Heart right ventricle (tissue), 16 donors: ENCODE measurements at regions not wholly inside any gene's neighbourhood (a gene's known extent, or its start where the extent isn't known, plus 50 kb on each side); places are given as distances from the start of the nearest gene placed in this dataset.

Experiments used
- ATAC-seq, 8 donors: fragments of 200-7000 bp; cut with Tn5 transposase; one replicate each; pipeline ENCODE4 v1.9.1; 2020; ENCODE audit warnings: mild to moderate bottlenecking in 8 of 8, moderate library complexity in 8 of 8, moderate number of reproducible peaks in 1 of 8
- DNase-seq, 2 donors: peaks; one replicate each; pipeline ENCODE4 v3.0.0-alpha.2; 2020
- H3K27ac ChIP-seq, 10 donors: fragments of 200-600 bp; sonication (generic) in 2 of 10; one replicate each; pipeline versions ENCODE4 v1.5.0 to v1.8.0; 2020 to 2022; ENCODE audit warnings: mild to moderate bottlenecking in 3 of 10
- H3K27me3 ChIP-seq, 7 donors: fragments of 200-600 bp; one replicate each; pipeline ENCODE4 v1.8.0; 2021 to 2022; ENCODE audit warnings: mild to moderate bottlenecking in 2 of 7
- H3K36me3 ChIP-seq, 9 donors: fragments of 200-600 bp; sonication (generic) in 1 of 9; one replicate each; pipeline versions ENCODE4 v1.5.0 to v1.8.0; 2020 to 2022; ENCODE audit warnings: mild to moderate bottlenecking in 2 of 9
- H3K4me1 ChIP-seq, 9 donors: fragments of 200-600 bp; sonication (generic) in 1 of 9; one replicate each; pipeline versions ENCODE4 v1.5.0 to v1.8.0; 2020 to 2022; ENCODE audit warnings: mild to moderate bottlenecking in 4 of 9
- H3K4me3 ChIP-seq, 10 donors: fragments of 200-600 bp; sonication (generic) in 2 of 10; one replicate each; pipeline versions ENCODE4 v1.5.0 to v1.8.0; 2020 to 2022; ENCODE audit warnings: mild to moderate bottlenecking in 7 of 10, moderate library complexity in 2 of 10
- H3K9me3 ChIP-seq, 11 donors: fragments of 200-600 bp in 10 of 11; sonication (generic) in 2 of 11; one replicate each; pipeline versions ENCODE4 v1.5.0 to v1.8.0; 2013 to 2022; ENCODE audit warnings: mild to moderate bottlenecking in 2 of 11, control low read depth in 1 of 11, moderate library complexity in 1 of 11
- CTCF ChIP-seq, 9 donors: fragments of 200-600 bp; sonication (generic) in 2 of 9; IDR thresholded peaks; one replicate each; pipeline versions ENCODE4 v1.5.0 to v1.8.0; 2021 to 2022; ENCODE audit warnings: antibody characterized with exemption in 9 of 9, mild to moderate bottlenecking in 5 of 9, moderate library complexity in 1 of 9
- WGBS, 2 donors: extraction: QIAGEN DNeasy Blood & Tissue Kit; methylation state at CpG; one replicate each; pipeline ENCODE4 v1.1.7; 2013; ENCODE audit warnings: inconsistent platforms in 1 of 2; 5-methylcytosine and 5-hydroxymethylcytosine counted together
- intact Hi-C, 10 donors: fragments of 100-400 bp; cut with DNase I; formaldehyde crosslinking; loops; one replicate each; pipeline versions ENCODE4 v1.11.1 to v1.14.2; 2022
- donor health status: Arrhythmogenic right ventricular cardiomyopathy.
- donor health status: ischemic (EF 13 %, LVEDD 7.1; RV severe dilation, severe dysfunction).
- donor health status: healthy with polysubstance abuse.
- donor health status: DM: no; HTN: yes; CAD: no.
- donor health status: DM: no; HTN: no; CAD: no.
- donor health status: ischemic (EF 25% LVEDD 6.9; RV normal size, moderate dysfunction).
- donor health status: ischemic (EF 25% LVEDD 5.7; RV mildly dilated, moderate dysfunction).
- donor health status: healthy.
- donor health status: DM: yes; HTN: yes; CAD: no.
- donor health status: Ischemic cardiomyopathy.
- donor health status: ischemic (EF 35%, LVEDD 5.7; RV mildly dilated, moderate dysfunction).
- donor health status: nonischemic (EF 11% LVEDD 7.7; RV severe dilation, severe dysfunction).
- donor health status: DM: yes; HTN: yes; CAD: no.
- donor health status: PGD.
- donor health status: ischemic (EF 29% LVEDD 5.4; RV normal size, mild dysfunction).
- donor health status: nonischemic (EF 23%, LVEDD 6.1; RV moderate dilation, normal function).

GRCh38 chr18:55658598-55658997 is 70.6 kb upstream of the TCF4 start:
- DNase-seq (no peak), ATAC-seq (no peak)
- 96 to 97% methylated on average over 2 of the region's 2 CpGs for WGBS, 2 donors
- no peaks in the 10 kb centered on the region for H3K36me3 ChIP-seq
- intact Hi-C loops: loop anchor here in 1 of 10 donors (10.0 kb wide), 1 partner anchor 1246 kb away; no protein-coding TSS in a partner anchor
- H3K27ac ChIP-seq: no peak overlapping the region
- no peaks in the 10 kb centered on the region for H3K27me3 ChIP-seq
- H3K4me3 ChIP-seq: no peak overlapping the region
- TF ChIP-seq CTCF (IDR thresholded peaks at IDR 0.05): no peak
- peaks cover 0 to 9% (median 0%) of the 10 kb centered on the region in 9 donors for H3K4me1 ChIP-seq
- H3K9me3 ChIP-seq: no peaks in the 10 kb centered on the region

- ATAC-seq (no peak), DNase-seq (no peak)
- H3K27me3 ChIP-seq: no peaks in the 10 kb centered on the region
- no peaks in the 10 kb centered on the region for H3K9me3 ChIP-seq
- H3K36me3 ChIP-seq: no peaks in the 10 kb centered on the region
- H3K4me1 ChIP-seq: peaks cover 0 to 9% (median 0%) of the 10 kb centered on the region in 9 donors
- no peak for TF ChIP-seq CTCF (IDR thresholded peaks at IDR 0.05)
- 71 to 76% methylated on average over 4 of the region's 4 CpGs for WGBS, 2 donors
- no peak overlapping the region for H3K27ac ChIP-seq
- no peak overlapping the region for H3K4me3 ChIP-seq
- intact Hi-C loops: loop anchor here in 1 of 10 donors (10.0 kb wide), 1 partner anchor 1247 kb away; no protein-coding TSS in a partner anchor
Observed at GRCh38 chr18:55657572-55658331, 69.8 kb upstream of the TCF4 start.

- Histone ChIP-seq H3K4me1 (peaks cover 0 to 9% (median 0%) of the 10 kb centered on the region in 9 donors), H3K27me3 (no peaks in the 10 kb centered on the region), H3K36me3 (no peaks in the 10 kb centered on the region), H3K4me3 (no peak overlapping the region), H3K9me3 (no peaks in the 10 kb centered on the region), H3K27ac (no peak overlapping the region)
- intact Hi-C loops: loop anchor here in 1 of 10 donors (10.0 kb wide), 1 partner anchor 1250 kb away; no protein-coding TSS in a partner anchor
- no peak for TF ChIP-seq CTCF (IDR thresholded peaks at IDR 0.05)
- DNase-seq (no peak), ATAC-seq (no peak)
Observed at GRCh38 chr18:55654986-55655385, 67.0 kb upstream of the TCF4 start.

- Histone ChIP-seq H3K4me3 (no peak overlapping the region), H3K36me3 (no peaks in the 10 kb centered on the region), H3K9me3 (no peaks in the 10 kb centered on the region), H3K27me3 (no peaks in the 10 kb centered on the region), H3K27ac (no peak overlapping the region), H3K4me1 (peaks cover 0 to 9% (median 0%) of the 10 kb centered on the region in 9 donors)
- TF ChIP-seq CTCF (IDR thresholded peaks at IDR 0.05): no peak
- ATAC-seq (no peak), DNase-seq (no peak)
- intact Hi-C loops: loop anchor here in 1 of 10 donors (10.0 kb wide), 1 partner anchor 1254 kb away; no protein-coding TSS in a partner anchor
- WGBS, 2 donors: 65 to 79% methylated on average over 1 of the region's 1 CpG
Observed at GRCh38 chr18:55651236-55651635, 63.2 kb upstream of the TCF4 start.
